GM12875 (cell line): ENCODE measurements at regions not wholly inside any gene's neighbourhood (a gene's known extent, or its start where the extent isn't known, plus 50 kb on each side); places are given as distances from the start of the nearest gene placed in this dataset.

Experiments
- H3K4me3 ChIP-seq: one replicate; pipeline ENCODE4 v1.5.1; 2011; ENCODE audit warnings: low read depth, low read length, control low read depth
- CTCF ChIP-seq: IDR thresholded peaks from 2 replicates; pipeline ENCODE4 v1.5.1; 2011; ENCODE audit warnings: low read depth, mild to moderate bottlenecking, control low read depth, inconsistent platforms, low read length, moderate library complexity, borderline replicate concordance; ENCODE audit not compliant: insufficient read depth

- no peak for TF ChIP-seq CTCF
- H3K4me3 ChIP-seq = no peak overlapping the region
Observed at GRCh38 chr2:116645155-116645554, 1169.3 kb upstream of the DDX18 start.

GRCh38 chr2:116668691-116669090, 1145.8 kb upstream of the DDX18 start:
- no peak overlapping the region for H3K4me3 ChIP-seq
- TF ChIP-seq CTCF = no peak

- no peak overlapping the region for H3K4me3 ChIP-seq
- no peak for TF ChIP-seq CTCF
Observed at GRCh38 chr2:116669782-116670181, 1144.7 kb upstream of the DDX18 start.

- no peak overlapping the region for H3K4me3 ChIP-seq
- TF ChIP-seq CTCF = no peak
Observed at GRCh38 chr2:116674188-116674587, 1140.3 kb upstream of the DDX18 start.

GRCh38 chr2:116676776-116677175, 1137.7 kb upstream of the DDX18 start:
- no peak for TF ChIP-seq CTCF
- H3K4me3 ChIP-seq = no peak overlapping the region

GRCh38 chr2:116680256-116680936, 1134.1 kb upstream of the DDX18 start:
- no peak overlapping the region for H3K4me3 ChIP-seq
- TF ChIP-seq CTCF = no peak

GRCh38 chr2:116687371-116687770, 1127.1 kb upstream of the DDX18 start:
- TF ChIP-seq CTCF = no peak

More at GRCh38 chr2:116687371-116687770, 1127.1 kb upstream of the DDX18 start:
- no peak overlapping the region for H3K4me3 ChIP-seq
